ENCODE measurements at regions not wholly inside any gene's neighbourhood (a gene's known extent, or its start where the extent isn't known, plus 50 kb on each side); places are given as distances from the start of the nearest gene placed in this dataset.

DNA sequence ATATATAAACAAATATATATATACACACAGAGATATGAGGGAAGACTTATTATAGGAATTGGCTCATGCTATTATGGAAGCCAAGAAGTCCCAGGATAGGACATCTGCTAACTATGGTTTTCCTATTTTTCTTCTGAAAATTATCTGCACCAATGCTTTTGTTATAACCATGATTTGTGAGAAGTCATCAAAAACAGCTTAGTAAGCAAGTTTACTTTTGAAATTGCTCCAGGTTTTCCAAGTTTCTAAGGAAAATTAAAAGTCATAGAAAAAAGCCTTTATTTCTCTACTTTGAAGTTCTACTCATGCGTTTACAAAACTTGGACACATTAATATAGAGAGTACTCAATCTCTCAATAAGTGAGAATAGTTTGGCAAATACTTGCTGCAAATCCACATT, 213.1 kb downstream of the TRAM1L1 start:
- DNase-seq (ENCODE audit: low spot score), result no peak

DNA sequence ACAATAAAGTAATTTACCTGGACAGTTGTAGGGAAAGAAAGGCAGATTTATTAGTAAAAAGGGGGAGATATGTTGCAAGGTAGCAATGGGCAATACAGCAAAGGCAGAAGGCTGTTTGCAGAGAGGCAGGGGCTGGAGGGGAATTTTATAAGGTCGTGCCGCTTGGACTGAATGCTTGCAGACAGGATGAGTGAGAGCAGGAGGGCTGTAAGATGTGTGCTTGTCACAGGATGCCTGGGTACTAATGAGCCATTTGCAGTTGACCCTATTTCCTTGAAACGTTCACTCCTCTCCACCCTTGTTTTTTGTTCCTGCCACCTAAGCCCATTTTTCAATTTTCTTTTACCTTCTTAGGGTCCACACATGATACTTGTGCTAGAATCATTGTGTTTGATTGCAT, 214.7 kb downstream of the TRAM1L1 start:
- peak; percentile 5 for DNase-seq (ENCODE audit: low spot score)

DNA sequence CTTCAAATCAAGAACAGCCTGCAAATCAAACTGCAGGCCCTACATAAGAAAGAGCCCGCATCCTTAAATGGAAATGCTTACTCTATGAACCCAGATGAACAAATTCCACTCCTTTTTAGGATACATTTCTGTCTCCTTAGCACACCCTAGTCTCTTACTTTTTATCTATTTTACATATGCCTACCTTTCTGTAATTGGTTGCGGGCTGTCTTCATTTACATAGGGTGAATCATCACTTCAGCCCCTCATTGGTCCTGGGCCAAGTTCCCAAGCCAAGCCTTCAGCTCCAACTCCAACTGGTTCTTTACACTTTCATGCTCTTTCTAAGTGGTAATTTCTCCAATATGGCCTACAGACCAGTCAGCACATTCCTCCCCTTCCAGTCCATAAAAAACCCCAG, 219.3 kb downstream of the TRAM1L1 start:
- no peak for DNase-seq (ENCODE audit: low spot score)

- no peak for DNase-seq (ENCODE audit: low spot score)
Observed at GRCh38 chr4:116862592-116862991, 222.8 kb downstream of the TRAM1L1 start.

GRCh38 chr4:116860891-116861290, 224.5 kb downstream of the TRAM1L1 start:
- no peak for DNase-seq (ENCODE audit: low spot score)

DNA sequence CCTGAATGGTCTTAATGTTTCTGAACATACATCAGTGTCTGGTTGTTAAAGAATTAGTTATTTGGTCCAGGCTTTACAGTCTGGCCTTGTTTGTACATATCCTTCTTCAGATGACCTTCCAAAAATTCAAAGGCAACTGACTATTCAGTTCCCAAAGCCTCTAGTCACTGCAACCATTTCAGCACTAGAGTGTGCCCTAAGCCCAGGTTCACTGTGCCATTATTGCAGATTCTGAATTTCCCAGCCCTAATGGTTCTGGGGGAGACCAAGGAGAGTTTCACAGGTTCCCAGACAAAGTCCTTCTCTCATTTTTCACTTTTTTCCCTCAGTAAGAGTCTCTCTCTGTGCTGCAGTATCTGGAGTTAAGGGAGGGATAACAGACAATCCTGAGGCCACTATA, 235.8 kb downstream of the TRAM1L1 start:
- no peak for DNase-seq (ENCODE audit: low spot score)

GRCh38 chr4:116847616-116848015, 237.8 kb downstream of the TRAM1L1 start:
- no peak for DNase-seq (ENCODE audit: low spot score)

DNA sequence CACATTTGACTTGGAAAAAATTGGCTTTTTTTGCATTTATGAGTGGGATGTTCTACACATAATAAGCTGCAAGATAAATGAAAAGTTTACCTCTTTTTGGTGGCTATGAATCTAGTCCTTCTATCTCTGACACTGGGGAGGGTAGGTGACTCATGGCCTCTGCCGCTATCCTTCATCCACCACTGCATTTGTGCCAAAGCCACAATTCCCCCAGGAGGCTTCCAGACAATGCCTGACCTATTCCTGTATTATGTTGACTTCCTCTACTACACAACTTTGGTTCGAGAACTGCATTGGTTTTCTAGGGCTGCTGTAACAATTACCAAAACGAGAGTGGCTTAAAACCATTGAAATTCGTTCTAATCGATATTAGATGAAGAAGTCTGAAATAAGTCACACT, 245.6 kb downstream of the TRAM1L1 start:
- peak; percentile 70 for DNase-seq (ENCODE audit: low spot score)

DNA sequence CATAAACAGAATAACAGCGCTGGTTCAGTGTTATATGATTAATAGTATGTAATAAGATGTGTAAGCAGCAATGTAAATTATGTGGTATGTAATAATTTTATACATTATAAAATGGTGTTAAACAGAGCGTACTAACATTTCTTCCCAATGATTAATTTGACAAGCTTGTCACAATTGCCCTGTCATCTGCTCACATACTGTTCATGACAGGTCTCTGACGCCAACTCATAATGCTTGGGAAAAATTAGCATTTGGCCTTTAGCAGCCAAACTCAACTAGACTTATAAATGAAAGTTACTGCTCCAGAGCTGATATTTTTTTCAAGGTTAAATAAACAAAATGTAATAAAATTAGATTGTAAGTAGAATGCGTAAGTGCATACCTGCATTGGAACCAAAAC, 246.8 kb downstream of the TRAM1L1 start:
- no peak for DNase-seq (ENCODE audit: low spot score)

DNA sequence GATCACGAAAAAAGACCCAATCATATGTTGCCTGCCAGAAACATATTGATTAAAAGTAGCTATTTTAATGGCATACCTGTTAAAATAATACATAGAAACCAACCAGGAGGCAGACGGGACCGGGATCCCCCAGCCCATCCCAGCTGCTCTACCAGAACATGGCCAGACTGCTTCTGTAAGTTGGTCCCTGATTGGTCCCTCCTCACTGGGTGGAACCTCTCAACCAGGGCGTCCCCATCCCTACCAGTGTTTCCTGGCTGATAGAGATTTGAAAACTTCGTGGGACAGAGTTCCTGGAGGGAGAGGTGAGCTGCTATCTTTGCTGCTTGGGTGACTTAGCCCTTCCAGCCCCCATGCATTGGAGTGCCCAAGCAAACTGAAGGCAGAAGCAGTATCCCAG, 256.2 kb downstream of the TRAM1L1 start:
- DNase-seq (ENCODE audit: low spot score), result no peak

DNA sequence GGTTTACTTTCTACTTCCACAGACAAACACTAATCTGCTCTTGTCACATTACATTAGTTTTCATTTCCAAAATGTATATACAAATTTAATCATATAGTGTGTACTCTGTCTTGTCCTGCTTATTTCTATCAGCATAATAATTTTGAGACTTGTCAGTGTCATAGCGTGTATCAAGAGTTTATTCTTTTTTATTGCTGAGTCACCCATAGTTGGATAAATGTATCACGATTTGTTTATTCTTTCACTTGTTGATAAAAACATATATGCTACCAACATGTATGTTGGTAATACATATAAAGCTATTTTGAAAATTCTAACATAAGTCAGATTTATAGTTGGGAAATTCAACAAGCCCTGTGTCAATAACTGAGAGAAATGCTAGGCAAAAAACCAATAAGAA, 261.2 kb downstream of the TRAM1L1 start:
- DNase-seq (ENCODE audit: low spot score), result no peak

DNA sequence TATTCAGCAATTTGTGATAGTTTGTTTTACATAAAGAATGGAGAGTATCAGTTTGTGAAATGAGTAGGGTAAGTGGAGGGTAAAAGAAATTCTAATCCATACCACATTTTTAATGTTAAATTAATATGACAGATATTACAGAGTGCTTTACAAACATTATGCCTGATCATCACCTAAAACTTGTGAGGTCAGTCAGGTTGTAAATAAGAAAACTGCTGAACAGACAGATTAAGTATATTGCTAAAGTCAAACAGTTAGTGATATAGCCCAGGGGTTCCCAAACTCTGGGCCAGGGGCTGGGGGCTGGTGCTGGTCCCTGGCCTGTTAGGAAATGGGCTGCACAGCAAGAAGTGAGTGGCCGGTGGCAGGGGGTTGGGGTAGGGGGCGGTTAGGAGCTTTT, 273.6 kb downstream of the TRAM1L1 start:
- no peak for DNase-seq (ENCODE audit: low spot score)

- no peak for DNase-seq (ENCODE audit: low spot score)
Observed at GRCh38 chr4:116796022-116796421, 289.4 kb downstream of the TRAM1L1 start.

GRCh38 chr4:116788723-116789122, 296.7 kb downstream of the TRAM1L1 start:
- DNase-seq (ENCODE audit: low spot score), result no peak

DNA sequence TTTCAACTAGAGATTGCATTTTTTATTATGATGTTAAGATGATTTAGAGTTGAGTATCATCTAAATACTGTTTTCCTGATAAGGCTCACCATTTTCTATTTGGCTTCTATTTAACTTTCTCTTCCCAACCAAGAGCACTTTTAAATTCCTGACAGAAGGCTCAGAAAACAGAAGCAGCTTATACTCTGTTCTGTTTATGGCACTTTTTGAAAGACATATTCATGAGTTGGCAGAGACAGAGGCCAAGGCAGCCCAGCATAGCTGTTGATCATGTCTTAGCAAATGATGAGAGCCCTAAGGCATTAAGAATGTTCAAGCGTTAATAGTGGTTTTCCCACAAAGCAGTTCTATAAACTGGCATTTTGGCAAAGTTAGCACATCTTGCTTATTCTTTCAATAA, 330.3 kb downstream of the TRAM1L1 start:
- no peak for DNase-seq (ENCODE audit: low spot score)

DNA sequence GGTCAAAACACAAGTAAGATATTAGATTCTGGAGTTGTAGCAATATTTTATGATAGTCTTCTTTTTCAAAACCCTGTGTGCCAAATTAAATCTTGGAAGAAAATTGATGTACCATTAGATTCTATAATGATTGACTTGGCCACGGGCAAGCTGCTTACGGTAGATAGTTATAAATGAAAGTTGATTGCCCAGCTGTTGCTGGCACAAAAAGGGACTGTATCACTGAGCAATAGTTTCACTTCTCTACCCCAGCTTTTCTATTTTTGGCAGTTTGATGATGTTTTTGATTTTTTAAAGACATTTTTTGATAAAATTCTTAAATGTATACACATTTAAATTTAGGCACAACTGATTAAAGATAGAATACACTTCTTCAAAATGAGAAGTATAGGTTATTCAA, 333.3 kb downstream of the TRAM1L1 start:
- DNase-seq (ENCODE audit: low spot score), result no peak

DNA sequence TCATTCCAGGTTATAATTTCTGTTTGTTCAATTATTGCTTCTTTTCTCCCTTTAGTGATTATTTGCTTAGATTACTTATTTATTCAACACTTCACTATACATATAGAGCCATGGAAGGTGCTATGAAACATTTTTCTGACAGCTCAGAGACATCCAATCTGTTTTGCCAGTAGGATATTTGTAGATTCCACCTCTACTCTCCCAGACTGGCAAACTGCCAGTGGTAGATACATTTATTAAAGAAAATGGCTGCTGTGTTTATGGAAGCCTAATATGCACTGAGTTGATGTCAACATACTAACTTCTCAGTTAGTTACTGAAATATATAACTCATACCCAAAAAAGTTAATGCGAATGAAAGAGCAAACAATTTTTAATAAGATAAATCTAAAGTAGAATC, 348.6 kb downstream of the TRAM1L1 start:
- no peak for DNase-seq (ENCODE audit: low spot score)

DNA sequence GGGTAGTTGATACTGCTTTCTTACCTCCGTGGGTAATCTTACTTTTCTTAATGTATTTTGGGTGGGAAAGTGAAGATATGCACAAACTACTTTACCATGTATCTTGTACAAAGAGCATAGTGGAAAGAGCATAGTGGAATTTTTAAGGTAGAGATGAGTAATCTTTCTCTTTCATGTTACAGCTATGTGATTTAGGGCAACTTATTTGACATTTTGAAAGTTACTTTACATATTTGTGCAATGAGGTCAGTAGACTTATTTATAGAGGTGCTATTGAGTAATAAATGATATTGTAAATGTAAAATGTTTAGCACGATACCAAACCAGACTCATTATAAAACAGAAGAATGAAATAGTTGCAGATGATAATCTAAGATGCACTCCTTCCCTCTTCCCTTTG, 351.2 kb downstream of the TRAM1L1 start:
- DNase-seq (ENCODE audit: low spot score), result no peak

DNA sequence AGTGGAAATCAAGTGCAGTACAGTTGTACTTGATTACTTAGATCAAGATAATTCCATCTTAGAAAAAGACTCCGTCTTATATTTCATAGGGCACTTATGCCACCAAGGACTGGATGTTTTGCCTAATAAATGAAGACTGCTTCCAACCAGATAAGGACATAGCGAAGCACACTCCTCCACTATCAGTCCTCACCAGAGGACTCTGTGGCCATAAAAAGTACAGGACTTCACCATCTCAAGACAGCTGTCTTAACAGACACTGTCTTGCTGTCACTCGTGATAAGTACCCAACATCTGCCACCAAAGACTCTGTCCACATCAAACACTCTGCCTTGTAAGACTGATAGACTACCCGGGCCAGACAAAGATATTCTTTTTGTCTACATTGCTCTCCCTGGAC, 352.0 kb downstream of the TRAM1L1 start:
- DNase-seq (ENCODE audit: low spot score), result no peak

GRCh38 chr4:116726523-116726922, 358.9 kb downstream of the TRAM1L1 start:
- DNase-seq (ENCODE audit: low spot score), result no peak

DNA sequence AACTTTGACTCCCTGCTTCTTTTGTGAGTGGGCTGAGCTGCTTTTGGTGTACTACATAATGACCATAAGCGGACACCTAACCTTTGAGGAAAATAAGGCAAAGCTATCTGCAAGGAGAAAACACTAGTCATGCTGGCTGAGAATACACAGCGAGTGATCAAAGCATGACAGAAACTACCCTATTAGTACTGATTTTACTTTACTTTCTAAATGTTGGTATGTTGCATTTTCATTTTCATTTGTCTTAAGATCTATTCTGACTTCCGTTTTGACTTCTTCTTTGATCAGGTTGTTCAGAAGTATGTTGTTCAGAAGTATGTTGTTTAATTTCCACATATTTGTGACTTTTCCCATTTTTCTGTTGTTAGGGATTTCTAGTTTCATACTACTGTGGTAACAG, 361.1 kb downstream of the TRAM1L1 start:
- DNase-seq (ENCODE audit: low spot score), result no peak

- no peak for DNase-seq (ENCODE audit: low spot score)
Observed at GRCh38 chr4:116705466-116705865, 379.9 kb downstream of the TRAM1L1 start.

DNA sequence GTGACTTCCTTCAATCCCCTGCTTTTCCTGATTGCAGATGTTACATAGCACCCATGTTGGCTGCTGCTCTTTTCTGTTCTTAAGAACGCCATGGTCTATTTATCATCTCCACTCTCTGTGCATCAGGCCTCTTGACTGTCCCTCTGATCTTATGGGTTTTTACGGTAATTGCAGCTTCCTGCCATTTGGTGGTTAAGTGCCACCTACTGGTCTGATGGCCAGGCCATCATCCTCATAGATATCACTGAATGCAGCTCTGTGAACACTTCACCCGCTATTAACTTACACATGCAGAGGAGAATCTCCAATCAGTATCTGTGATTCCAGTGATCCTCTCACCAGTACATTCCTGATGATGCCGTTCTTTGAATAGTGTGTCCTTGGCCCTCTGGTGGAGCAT, 382.4 kb downstream of the TRAM1L1 start:
- no peak for DNase-seq (ENCODE audit: low spot score)

DNA sequence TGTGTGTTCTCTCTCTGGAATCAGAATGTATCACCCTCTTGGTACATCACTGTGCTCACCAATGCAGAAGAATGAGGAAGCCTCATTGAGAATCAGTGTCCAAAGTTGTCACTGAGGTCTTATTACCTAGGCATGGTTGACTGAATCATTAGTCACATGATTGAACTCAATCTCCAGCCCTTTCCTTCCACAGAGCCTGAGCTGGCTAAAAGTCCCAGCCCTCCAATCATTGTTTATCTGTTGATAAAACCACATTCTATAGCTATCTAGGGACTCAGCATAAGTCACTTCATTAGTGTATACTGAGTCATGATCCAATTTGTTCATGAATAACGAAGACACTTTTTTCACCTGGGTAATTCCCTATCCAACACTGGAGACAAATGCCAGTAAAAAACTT, 396.8 kb downstream of the TRAM1L1 start:
- no peak for DNase-seq (ENCODE audit: low spot score)

DNA sequence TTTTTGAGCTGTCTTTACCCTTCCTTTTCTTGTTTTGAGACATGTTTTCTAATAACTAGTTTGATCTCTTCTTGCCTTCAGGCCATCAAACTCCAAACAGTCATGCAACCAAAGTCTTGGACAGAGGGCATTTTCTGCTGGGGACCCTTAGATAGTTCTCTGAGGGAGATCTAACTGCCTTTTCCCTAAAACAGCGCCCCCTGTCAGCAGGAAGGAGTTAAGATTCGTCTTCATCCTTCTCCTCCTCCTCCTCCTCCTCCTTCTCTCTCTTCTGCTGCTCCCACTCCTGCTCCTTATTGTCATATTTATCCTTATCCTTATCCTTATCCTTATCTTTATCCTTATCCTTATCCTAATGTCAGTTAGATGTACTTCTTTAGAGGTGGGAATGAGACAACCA, 417.2 kb downstream of the TRAM1L1 start:
- DNase-seq (ENCODE audit: low spot score), result no peak
